Activated CD4-positive, alpha-beta T cell treated with anti-CD3 and anti-CD28 coated beads, Interleukin-10, Interleukin-2, amounts not matched to agents 100 ng/mL and 50 ng/mL, durations not matched to agents 16 hours and 8 hours (primary cell): ENCODE measurements at regions not wholly inside any gene's neighbourhood (a gene's known extent, or its start where the extent isn't known, plus 50 kb on each side); places are given as distances from the start of the nearest gene placed in this dataset.
"Not testable (repeated sequence)": the region's sequence is repeated elsewhere in the genome, so short reads cannot be mapped to it uniquely, and the experiment has no call there.

Source experiments
- DNase-seq: peaks from one replicate; pipeline ENCODE4 v3.0.0-alpha.2; 2020

DNA sequence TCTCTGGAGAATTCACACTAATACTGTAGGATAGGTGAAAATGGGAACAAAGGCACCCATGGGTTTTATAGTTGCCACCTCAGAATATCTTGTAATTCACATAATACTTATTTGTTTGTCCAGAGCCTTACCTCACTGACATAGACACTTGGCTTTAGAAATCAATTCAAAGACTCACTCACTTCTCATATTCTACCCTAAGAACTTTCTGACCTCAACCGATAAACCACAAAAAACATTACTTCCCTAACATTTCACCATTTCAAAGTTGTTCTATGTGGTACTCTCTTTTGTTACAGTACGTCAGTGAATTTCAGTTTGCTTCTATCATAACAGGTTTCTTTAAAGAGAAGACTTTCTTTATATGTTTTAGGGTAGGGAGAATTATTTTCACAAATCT is 359.3 kb downstream of the IGSF11 start:
- no peak for DNase-seq

DNA sequence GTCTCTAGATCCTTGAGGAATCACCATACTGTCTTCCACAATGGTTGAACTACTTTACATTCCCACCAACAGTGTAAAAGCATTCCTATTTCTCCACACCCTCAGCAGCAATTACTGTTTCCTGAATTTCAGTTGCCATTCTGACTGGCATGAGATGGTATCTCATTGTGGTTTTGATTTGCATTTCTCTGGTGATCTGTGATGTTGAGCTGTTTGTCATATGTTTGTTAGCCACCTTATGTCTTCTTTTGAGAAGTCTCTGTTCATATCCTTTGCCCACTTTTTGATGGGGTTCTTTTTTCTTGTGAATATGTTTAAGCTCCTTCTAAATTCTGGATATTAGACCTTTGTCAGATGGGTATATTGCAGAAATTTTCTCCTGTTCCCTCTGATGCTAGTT is 356.0 kb downstream of the IGSF11 start:
- not testable (repeated sequence) for DNase-seq

DNA sequence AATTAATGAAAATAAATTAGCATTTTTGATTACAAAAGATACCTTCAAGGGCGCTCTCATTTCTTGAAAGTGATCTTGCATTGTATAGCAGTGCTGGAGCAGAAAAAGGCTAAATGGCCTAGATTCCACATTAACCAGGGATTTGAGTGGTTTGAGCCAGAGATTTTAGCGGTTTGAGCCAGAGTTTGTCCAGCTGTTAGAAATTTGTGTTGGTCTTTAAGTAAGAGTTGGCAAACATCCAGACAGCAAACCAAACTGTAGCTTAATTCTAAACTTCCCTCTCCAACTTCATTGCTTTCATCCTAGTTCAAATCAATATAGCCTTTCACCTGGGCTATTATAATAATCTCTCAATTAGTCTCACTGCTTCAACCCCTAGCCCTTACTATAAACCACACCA is 351.7 kb downstream of the IGSF11 start:
- no peak for DNase-seq

DNA sequence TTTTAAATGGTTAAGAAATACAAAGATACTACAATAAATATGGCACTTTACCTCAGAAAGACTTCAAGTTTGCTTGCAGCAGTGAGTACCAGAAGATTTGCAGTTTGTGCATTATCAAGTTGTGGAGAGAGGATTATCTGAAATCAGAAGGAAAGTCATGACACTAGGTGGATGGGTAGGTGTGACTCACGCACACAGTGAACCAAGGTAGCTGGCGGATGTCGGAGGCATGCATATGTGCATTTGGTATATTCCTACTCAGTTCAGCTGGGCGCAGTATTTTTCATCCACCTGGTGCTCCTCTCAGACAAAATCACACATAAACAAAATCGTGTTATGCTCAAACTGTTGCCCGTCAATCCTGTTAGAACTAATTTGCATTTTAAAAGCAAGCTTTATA is 351.0 kb downstream of the IGSF11 start:
- no peak for DNase-seq

DNA sequence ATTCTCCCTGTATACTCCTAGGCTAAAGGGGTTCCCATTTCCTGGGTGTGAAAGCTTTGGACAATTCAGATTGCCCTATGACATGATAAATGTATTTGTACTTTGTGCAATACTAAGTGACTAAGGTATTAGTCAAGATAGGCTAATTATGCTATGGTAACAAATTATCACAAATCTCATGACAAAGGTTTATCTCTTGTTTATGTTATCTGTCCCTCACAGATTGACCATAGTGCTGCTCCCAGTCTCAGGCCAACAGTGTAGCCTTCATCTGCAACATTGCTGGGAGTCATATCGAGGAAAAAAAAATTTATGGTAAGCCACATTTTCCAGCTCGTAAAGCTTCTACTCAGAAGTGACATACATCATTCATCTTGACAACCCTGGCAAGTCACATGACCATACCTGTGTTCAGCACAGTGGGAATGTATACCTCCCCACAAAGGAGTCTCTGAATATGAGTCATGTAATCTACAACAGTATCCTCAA is 346.2 kb downstream of the IGSF11 start:
- DNase-seq = no peak

DNA sequence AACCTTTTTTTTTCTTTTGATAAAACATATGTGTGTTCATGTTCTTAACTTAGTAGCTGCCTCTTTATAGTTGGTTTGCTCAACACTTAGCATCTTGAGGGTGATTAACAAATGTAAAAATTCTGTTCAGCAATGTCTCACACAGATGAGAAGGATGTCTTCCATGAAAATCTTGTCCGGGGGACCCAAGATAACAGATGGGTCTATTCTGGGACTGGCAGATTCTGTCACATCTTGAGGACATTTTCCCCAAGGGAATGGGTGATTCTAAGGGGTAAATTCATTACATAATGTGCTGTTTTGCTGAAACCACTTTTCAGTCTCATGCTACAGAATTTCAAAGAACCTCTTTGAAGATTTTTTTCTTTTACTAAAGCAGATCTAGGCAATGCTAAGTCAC is 342.2 kb downstream of the IGSF11 start:
- DNase-seq = no peak

DNA sequence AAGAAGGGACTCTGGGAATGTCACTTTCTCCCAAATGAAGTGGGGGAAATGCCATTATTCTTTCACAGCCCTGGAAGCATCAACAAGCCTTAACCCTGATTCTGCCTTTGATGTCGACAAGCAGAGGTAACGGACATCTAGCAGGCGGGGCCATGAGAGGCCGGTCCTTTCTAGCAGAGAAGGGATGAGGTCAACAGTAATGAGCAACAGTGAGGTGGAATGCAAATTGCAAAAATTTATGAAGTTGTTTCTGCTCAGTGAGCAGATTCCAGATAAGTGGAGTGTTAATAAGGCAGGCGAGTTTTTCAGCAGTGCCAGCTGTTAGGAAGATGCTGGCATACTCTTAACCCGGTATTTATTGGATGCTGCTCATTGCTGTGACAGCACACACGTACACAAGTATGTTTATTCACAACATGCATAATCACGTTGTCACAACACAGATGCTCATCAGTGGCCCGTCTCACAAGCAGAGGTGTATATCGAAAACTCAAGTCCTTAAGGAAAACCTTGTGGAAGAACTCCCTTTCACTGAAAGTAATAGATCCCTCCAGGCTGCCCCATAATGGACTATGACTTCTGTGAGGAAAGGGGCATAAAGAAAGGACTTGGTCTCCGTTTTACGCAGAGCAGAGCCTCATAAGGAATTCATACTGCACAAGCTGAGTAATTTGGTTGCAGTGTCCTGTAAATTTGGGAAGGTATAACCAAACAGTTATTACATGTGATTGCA is 329.0 kb downstream of the IGSF11 start:
- no peak for DNase-seq

DNA sequence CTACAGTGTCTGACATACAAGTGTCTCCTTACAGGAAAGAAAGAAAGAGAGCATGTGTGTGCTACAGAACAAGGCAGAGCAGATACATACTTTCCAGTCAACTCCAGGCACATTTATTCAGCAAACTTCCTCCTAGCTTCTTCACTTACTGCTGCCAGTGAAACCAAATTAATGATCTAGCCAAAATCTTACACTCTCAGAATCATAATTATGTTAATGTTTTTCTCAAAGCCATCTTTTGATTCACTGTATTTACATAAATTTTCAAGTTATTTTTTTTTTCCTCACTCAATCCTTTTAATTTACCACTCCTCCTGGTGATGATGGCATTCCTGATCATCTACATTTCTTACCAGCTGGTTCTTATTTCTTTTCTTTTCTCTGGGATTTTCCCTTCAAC is 326.7 kb downstream of the IGSF11 start:
- no peak for DNase-seq

DNA sequence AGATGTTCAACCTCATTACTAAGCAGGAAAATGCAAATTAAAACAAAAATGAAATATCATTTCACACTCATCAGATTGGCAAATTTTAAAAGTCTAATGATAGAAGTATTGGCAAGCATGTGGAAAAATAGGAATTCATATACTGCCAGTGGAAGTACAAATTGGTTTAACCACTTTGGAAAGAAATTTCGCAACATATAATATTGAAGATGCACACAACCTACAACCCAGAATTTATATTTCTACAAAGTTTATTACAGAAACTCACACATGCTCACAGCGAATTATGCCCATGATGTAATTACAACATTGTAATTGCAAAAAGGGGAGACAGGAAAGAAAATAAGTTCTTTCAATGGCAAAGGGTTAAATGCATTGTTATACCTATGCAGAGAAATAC is 324.1 kb downstream of the IGSF11 start:
- DNase-seq = no peak

DNA sequence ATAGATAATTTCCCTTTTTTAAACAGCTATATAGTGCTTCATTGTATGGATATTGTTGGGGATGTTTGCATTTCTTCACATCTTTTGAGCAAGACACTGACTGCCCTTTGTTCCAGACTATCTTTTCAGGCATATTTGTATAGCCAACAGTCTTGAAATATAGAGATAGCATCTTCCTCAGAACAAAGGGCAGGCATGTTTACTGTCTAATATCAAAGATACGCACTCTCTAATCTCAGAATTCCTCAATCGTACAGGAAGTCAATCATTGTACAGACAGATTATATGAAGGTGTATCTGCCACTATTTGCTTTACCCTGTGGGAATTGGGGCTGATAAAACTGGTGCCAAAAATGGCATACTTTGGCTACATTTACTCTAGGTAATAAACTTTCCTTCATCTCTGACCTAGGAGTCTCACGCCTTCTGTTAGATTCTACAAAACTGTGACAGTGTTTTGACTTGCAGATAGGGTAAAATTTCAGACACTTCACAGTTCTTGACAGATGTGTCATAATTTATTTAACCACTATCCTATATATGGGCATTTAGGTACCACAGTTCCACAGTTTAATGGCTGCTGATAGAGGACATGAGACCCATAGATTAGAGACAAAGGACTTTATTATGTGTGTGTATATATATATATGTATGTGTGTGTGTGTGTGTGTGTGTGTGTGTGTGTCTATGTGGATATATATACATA is 321.0 kb downstream of the IGSF11 start:
- no peak for DNase-seq

DNA sequence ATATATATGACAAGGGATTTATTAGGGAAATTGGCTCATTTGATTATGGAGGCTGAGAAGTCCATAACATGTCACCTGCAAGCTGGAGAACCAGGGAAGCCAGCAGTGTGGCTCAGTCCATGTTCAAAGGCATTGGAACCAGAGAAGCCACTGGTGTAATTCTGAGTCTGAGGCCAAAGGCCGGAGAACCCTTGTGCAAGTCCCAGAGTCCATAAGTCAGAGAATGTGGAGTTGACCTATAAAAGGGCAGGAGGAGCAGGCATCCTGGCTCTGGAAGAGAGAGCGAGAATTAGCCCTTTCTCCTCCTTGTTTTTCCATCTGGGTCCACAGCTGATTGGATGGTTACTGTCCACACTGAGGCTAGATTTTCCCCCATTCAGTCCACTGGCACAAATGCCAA is 319.8 kb downstream of the IGSF11 start:
- DNase-seq = no peak

DNA sequence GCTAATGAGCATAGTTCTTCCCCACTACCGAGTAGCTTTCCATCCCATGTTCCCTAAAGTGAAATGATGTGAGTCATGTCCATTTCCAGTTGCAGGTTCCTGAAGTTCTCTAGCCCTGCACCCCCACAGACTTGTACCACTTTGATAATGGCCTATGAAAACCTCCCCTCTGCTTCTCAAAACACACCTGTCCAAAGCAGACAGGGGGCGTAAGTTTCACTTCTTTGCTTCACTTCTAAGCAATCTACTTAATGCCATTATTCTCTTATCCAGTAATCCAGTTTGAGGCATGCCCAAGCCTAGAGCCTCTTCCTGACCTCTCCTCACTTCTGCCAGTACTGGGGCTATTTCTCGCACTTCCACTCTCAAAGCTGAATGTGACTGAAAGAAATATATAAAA is 305.1 kb downstream of the IGSF11 start:
- DNase-seq = no peak

DNA sequence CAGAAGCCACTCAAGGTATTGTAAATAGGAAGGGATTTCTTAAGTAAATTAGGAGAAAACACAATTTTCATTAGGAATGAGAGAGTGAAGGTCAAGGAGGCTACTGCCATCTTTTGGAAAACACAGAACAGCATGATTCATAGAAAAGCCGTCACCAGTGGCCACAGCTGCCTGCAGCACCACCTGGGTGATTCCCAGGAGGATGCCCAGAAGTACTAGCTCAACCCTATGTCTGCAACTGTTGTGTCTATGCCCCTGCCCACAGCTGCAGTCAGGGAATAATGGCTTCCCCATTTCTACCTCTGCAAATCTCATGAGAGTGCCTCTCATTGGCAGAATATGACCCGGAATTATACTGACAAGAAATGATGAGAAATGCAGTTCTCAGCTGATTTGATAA is 300.0 kb downstream of the IGSF11 start:
- DNase-seq = no peak

DNA sequence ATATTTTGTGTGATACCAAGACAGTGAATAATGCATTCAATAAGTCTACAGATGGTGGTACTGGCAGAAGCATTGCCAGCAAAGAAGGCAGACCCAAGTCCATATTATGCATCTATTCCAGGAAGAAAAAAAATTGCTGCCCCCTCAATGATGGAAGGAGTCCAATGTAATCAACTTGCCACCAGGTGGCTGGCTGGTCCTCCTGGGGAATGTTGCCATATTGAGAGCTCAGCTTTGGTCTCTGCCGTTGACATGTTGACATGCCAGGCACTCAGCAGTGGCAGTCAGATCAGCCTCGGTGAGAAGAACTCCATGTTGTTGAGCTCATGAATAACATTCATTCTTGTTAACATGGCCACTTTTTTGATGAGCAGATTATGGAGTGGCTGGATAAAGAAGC is 298.5 kb downstream of the IGSF11 start:
- no peak for DNase-seq

DNA sequence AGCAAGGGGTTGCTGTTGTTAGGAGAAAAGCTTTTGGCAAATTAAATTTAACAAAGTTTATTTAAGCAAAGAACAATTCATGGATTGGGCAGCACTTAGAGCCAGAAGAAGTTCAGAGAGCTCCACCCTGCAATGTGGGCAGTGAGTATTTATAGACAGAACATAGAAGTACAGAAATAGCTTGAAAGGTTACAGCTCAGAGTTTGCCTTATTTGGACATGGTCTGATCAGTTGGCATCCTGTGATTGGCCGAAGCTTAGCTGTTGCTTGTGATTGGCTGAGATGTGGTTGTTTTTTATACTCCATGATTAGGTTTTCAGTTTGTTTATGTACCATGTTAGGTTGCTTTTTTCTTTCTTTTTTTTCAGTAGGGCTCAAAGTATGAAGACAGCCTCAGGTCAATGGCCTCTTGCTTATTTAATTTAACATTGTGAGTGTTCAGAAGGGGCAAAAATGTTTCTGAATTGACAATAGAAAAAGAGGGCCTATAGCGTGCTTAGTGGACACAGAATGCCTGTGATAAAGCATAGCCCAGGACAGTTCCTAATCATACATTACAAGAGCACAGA is 293.8 kb downstream of the IGSF11 start:
- no peak for DNase-seq

DNA sequence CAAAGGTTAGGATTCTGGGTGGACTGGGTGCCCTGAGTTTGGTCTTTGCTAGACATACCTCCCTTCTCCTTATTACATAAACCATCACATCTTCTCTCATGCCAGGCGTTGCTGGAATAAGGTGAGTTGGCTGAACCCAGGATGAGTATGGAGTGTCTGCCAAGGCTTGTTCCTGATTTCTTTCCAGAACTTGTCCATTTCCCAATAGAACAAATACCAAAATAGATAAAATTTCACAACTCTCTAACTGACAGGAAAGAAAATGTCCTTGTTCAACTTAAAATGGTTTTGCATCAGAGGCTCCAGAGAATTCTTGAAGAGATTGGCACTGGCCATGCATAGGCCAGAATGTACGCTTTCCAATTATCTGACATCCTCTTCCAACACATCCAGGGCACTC is 291.9 kb downstream of the IGSF11 start:
- DNase-seq = no peak

DNA sequence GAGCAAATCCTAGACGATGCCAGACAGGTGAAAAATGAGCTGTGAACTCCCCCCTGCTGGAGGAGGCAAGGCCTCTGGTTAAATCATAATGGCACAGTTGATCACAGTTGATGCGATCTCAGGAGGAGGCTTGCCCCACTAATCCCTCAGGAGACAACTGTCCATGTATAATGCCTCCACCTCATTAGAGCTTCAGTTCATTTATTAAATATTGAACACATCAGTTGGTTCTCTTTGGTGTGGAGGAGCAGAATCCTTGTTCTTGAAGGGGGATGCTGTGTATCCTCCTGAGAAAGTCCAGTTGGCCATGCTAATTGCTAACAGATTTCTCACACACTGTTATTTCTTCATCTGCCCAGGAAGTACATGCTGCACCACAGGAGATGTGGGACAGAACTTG is 290.5 kb downstream of the IGSF11 start:
- DNase-seq = no peak

DNA sequence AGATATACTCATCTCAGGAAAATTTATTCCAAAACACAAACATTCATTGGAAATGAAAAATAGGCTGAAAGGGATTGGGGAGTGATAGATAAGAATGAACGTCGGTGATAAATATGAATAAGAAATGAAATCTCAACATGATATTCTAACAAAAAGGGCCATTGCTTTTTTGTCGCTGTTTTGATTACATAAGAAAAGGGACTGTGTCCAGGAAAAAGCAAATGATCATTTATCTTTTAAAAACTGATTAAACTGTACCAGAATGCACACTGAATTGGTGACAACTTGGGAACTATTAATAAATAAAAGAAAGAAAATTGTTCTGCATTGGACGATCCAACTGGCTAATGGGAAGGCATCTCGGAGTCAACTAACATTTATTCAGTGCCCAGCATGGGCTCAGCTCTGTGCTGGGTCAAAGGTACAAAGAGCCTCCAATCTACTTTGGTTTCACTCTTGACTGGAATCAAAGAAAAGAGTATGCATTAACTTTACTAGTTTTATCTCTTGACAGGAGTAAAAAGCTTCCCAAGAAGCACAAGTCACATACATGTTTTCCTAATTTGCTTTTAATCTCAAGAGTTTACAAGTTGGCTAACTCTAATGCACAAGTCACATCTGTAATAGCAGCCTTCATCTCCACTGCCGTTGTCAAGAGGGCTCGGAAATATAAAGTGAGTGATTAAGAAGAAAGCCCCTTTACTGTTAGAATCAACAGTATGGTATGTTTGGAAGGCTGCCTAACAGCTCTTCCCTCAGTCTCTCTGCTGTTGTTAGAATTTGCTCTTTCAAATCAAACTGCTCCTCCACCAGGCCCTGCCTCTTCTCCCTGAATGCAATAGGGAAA is 280.0 kb downstream of the IGSF11 start:
- no peak for DNase-seq

DNA sequence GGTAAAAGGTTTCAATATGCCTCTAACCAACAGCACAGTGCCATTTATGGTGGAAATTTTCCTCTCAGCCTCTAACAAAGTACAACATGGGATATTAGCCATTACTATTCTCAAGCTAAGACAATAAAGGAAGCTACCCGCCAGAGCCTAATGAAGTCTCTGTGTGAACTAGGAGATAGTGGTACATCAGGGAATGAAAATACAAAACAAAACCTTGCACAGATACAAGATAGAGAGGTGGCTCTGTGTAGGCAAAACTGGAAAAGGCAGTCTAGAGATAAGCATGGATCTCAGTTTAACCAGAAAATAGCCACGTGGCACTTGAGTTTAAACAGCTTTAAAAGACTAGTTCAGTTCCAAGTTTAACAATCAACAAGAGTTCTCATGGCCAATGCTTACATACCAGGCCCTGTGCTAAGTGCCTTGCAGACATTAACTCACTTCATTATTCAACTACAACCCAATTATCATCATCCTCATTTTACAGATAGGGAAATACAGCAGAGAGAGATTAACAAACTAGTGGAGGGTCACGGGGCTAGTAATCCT is 279.3 kb downstream of the IGSF11 start:
- DNase-seq = no peak

DNA sequence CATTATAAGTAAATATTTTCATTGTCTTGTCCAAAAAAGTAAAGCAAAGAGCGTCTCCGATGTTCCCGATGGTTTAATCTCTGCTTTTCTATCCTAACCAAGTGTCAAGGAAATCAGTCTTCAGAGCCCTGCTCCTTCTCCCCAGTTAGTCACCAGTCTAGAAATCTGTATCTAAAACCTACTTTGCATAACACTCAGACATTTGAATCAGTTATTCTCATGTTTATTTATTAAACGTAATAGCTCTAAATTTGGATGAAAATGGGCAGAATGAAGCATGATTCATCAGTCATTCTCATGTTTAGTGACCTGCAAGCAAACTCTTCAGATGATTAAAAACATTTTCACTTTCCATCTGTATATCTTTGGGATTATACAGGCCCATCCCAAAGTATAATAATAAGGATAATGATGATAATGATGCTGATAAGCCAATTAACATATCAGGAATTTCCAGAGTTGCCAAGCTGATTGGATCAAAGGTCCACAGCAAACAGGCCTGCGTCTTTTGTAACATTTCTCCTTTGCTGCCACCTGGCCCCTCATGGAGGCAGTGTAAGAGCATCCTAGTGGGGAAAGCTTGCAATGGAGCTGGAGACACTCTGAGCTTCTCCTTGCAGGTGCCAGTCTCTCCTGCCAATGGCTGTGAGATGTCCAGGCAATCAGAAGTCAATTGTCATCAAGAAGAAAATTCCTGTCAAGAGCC is 273.9 kb downstream of the IGSF11 start:
- DNase-seq = no peak

DNA sequence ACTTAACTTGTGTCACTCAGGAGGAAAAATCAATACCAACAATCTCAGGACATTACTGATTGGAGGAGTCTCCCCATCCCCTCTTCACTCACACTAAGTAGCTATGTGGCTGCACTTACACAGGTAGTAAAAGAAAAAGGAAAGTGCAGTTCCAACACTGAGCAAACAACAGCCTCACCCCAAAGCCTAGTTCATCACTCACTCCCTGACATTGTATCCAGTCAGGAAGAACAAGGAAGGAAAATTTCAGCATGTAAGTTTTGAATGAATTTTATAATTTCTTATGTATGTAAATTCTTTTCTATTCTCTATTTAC is 273.4 kb downstream of the IGSF11 start:
- DNase-seq = no peak

DNA sequence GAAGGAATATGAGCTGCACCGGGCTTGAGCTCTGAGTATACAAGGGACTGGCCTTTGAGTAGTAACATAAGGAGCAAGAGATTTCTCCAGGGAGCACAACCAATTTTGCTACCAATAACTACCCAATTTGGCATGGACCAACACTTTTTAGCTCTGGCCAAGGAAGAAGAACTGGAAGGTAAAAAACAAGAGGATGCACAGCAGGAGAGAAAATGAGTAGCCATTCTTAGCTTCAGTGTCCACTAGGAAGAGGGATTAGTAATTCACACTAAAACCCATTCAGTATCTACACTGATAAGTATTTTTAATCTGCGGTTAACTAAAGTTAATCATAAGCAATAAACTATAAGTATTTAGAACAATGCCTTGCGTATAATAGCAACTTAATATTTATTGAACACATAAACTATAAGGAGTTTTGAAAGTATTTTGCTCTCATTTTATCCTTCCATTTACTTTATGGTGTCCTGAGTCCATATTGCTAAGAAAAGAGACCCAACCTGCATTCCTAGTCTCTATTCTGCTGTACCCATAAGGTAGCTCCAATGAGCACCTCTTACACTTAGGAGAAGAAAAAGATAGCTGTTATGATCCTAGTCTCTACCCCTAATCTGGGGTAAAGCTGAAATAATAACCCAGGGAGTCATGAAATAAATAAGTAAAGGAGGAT is 268.9 kb downstream of the IGSF11 start:
- no peak for DNase-seq
